ENCODE measurements at regions not wholly inside any gene's neighbourhood (a gene's known extent, or its start where the extent isn't known, plus 50 kb on each side); places are given as distances from the start of the nearest gene placed in this dataset.

DNA sequence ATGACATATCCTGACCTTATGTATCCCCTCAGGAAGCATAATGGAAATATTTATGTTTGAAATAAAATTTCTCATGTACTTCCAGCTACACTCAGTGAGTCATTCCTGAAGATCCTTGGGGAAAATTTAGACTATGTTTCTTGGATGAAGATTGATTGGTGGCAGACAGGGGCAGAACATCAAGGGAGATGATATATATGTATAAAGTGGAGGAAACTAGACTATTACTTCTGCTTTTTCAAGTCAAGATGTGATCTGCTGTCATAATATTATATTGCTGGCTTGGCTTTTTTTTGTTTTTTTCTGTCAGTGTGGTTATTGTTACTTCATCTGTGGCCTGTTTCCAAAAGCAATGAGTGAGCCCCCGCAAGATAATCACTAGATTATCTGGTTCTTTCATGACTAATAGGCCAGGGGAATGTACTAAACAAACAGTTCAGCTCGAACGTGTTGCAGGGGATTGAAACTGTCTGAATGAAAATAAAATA lies 87.2 kb upstream of the TNFSF11 start:
- TF ChIP-seq, protein P1, sequence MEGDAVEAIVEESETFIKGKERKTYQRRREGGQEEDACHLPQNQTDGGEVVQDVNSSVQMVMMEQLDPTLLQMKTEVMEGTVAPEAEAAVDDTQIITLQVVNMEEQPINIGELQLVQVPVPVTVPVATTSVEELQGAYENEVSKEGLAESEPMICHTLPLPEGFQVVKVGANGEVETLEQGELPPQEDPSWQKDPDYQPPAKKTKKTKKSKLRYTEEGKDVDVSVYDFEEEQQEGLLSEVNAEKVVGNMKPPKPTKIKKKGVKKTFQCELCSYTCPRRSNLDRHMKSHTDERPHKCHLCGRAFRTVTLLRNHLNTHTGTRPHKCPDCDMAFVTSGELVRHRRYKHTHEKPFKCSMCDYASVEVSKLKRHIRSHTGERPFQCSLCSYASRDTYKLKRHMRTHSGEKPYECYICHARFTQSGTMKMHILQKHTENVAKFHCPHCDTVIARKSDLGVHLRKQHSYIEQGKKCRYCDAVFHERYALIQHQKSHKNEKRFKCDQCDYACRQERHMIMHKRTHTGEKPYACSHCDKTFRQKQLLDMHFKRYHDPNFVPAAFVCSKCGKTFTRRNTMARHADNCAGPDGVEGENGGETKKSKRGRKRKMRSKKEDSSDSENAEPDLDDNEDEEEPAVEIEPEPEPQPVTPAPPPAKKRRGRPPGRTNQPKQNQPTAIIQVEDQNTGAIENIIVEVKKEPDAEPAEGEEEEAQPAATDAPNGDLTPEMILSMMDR (IDR thresholded peaks at IDR 0.05) = no peak

DNA sequence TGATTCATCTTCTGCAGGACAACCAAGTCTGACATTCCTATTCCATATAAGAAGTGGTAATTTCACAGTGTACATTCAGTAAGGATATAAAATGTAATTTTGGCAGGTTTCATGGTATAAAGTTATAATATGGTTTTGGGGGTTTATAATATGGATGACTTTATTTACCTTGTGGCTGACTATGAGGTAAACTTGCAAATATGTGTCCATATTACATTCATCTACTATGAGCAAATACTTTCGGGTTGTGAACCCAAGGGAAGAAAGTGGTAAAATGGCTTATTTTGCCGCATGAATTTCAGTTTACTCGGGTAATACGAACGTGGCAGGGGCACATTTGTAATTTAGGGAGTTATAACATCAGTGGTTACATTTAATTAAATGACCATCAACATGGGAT lies 86.7 kb upstream of the TNFSF11 start:
- TF ChIP-seq, protein P1 (IDR thresholded peaks at IDR 0.05) = no peak

DNA sequence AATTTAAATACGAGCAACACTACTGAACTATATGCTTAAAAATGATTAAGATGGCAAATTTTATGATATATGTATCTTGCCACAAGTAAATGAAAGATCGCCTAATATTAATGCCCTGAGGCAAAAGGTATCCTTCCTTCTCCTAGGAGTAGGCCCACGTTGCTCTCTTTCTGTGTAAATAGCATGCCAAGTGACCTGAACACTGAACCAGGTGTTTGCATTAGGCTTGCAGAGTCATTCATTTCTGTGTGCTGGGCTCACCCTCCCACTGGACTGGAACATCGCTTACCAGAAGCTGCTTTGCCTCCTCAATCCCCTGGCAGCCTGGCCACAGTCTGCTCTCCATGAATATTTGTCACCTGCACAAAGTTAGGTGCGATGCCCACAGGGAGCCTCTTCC lies 83.3 kb upstream of the TNFSF11 start:
- TF ChIP-seq, protein P1 (IDR thresholded peaks at IDR 0.05) = no peak

DNA sequence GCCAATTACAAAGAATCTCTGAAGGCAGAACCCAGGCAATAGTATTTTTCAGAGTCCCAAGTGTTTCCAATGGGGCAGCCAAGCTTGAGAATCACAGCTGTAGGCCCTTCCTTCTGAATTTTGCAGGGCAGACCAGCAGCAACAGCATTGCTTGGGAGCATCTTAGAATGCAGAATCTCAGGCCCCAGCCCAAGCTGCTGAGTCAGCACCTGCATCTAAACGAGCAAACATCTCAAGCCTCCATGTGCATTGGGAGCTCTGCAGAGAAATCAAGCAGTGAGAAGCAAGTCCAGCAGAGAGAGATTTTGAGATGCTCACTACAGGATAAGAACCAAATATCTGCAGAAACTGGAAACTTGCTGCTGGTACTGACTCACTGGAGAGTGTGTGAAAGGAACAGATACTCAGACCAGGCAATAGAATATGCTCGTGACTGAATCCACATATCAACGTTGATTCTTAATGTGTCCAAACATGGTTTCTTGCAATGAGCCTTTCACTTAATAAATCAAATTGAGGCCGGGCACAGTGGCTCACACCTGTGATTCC lies 81.5 kb upstream of the TNFSF11 start:
- TF ChIP-seq, protein P1 (IDR thresholded peaks at IDR 0.05) = no peak

DNA sequence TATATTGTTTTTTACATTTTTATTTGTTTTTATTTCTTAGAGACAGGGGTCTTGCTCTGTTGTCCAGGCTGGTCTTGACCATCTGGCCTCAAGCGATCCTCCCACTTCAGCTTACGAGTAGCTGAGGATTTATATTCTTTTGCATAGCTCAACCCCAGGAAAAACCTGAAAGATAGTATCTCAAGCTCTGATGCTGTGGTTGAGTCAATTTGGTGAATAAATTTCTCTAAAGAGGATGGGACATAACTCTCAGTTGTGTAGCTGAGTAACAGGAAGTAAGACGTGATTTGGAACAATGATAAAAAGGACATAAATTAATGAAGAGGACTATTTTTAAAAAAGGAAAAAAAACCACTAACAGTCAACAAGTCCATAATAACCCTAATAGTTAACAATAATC lies 79.8 kb upstream of the TNFSF11 start:
- TF ChIP-seq, protein P1 (IDR thresholded peaks at IDR 0.05) = no peak

DNA sequence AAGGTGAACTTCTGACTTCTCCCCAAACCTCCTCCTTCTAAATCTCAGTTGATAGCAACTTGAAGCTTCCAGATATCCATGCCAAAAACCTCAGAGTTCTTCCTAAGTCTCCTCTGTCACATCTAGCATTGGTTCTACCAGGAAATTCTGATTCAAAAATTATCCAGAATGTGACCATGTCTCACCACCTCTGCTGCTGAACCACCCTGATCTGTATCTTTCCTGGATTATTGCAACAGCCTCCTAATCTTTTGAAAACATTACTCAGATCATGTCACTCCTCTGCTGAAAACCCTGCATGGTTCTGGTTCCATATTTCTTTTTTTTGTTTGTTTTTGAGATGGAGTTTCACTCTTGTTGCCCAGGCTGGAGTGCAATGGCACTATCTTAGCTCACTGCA lies 78.7 kb upstream of the TNFSF11 start:
- TF ChIP-seq, protein P1 (IDR thresholded peaks at IDR 0.05) = no peak

DNA sequence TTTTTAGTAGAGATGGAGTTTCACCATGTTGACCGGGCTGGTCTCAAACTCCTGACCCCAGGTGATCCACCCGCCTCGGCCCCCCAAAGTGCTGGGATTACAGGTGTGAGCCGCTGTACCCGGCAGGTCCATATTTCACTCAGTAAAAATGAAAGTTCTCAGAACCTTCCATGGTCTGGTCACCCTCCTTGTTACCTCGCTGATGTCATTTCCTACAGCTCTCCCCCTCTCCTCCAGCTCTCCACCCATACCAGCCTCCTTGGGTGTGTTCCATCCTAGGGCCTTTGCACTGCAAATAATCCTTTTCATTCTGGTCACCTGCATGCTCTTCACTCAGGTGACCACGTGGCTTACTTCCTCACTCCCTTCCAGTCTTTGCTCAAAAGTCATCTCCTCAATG lies 78.2 kb upstream of the TNFSF11 start:
- TF ChIP-seq, protein P1 (IDR thresholded peaks at IDR 0.05) = no peak

DNA sequence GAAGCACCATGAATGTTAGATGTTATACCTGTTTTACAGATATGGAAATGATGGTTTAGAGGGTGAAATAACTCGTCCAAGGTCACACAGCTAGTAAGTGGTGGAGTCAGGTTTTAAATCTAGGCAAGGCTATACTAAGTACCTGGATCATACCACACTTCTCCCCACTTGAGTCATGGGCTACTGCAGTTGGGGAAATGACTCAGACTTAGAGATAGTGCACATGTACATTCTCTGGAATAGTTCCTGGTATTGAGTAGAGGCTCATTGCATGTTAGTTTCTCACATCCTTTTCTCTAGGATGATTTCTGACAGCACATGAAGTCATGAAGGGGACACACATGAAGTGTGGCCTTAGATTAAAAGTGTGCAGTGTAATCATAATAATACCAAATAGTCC lies 76.2 kb upstream of the TNFSF11 start:
- TF ChIP-seq, protein P1 (IDR thresholded peaks at IDR 0.05) = no peak

All from LNCAP (cell line).